GM19025 (cell line): ENCODE measurements at regions not wholly inside any gene's neighbourhood (a gene's known extent, or its start where the extent isn't known, plus 50 kb on each side); places are given as distances from the start of the nearest gene placed in this dataset.

Experiments used
- ATAC-seq: cut with Tn5 transposase; IDR thresholded peaks from one replicate; pipeline ENCODE4 v1.9.1; 2021; ENCODE audit warnings: mild to moderate bottlenecking, low read depth, moderate library complexity; ENCODE audit not compliant: unreplicated experiment

GRCh38 chr7:7110706-7111105 lies 71.6 kb upstream of the C1GALT1 start:
- ATAC-seq, result no peak

- no peak for ATAC-seq
Measured at GRCh38 chr7:7112868-7113267, 69.5 kb upstream of the C1GALT1 start.

GRCh38 chr7:7114575-7115291 lies 67.6 kb upstream of the C1GALT1 start:
- no peak for ATAC-seq

- no peak for ATAC-seq
Measured at GRCh38 chr7:7117935-7118586, 64.3 kb upstream of the C1GALT1 start.

- no peak for ATAC-seq
Measured at GRCh38 chr7:7118822-7119221, 63.5 kb upstream of the C1GALT1 start.

- ATAC-seq, result no peak
Measured at GRCh38 chr7:7119729-7120128, 62.6 kb upstream of the C1GALT1 start.

GRCh38 chr7:7122033-7122478 lies 60.3 kb upstream of the C1GALT1 start:
- no peak for ATAC-seq

GRCh38 chr7:7122701-7123281 lies 59.6 kb upstream of the C1GALT1 start:
- ATAC-seq, result no peak

- no peak for ATAC-seq
Measured at GRCh38 chr7:7125963-7126362, 56.4 kb upstream of the C1GALT1 start.

- ATAC-seq, result no peak
Measured at GRCh38 chr7:7127773-7128172, 54.6 kb upstream of the C1GALT1 start.

- ATAC-seq, result no peak
Measured at GRCh38 chr7:7129381-7129780, 53.0 kb upstream of the C1GALT1 start.

GRCh38 chr7:7131273-7131672 lies 51.1 kb upstream of the C1GALT1 start:
- ATAC-seq, result no peak
